Upper lobe of left lung (tissue), 4 donors: ENCODE measurements at regions not wholly inside any gene's neighbourhood (a gene's known extent, or its start where the extent isn't known, plus 50 kb on each side); places are given as distances from the start of the nearest gene placed in this dataset.

ENCODE experiments used
- EP300 ChIP-seq, 4 donors: sonication (generic); formaldehyde crosslinking; IDR thresholded peaks; one replicate each; pipeline ENCODE4 v1.5.1; 2017; ENCODE audit warnings: antibody characterized with exemption in 4 of 4, control low read depth in 2 of 4
- POLR2AphosphoS5 ChIP-seq, 2 donors: sonication (generic); formaldehyde crosslinking; IDR thresholded peaks; one replicate each; pipeline ENCODE4 v1.5.1; 2017; ENCODE audit warnings: antibody characterized with exemption in 2 of 2
- TF ChIP-seq, protein P1 (sequence below), 6 experiments: fragments of 450-650 bp in 4 of 6; fragments of 200-600 bp in 2 of 6; sonication (generic) in 2 of 6; IDR thresholded peaks; one replicate each; pipeline ENCODE4 v1.5.1; 2016 to 2019; ENCODE audit warnings: antibody characterized with exemption in 6 of 6

- TF ChIP-seq, protein P1, sequence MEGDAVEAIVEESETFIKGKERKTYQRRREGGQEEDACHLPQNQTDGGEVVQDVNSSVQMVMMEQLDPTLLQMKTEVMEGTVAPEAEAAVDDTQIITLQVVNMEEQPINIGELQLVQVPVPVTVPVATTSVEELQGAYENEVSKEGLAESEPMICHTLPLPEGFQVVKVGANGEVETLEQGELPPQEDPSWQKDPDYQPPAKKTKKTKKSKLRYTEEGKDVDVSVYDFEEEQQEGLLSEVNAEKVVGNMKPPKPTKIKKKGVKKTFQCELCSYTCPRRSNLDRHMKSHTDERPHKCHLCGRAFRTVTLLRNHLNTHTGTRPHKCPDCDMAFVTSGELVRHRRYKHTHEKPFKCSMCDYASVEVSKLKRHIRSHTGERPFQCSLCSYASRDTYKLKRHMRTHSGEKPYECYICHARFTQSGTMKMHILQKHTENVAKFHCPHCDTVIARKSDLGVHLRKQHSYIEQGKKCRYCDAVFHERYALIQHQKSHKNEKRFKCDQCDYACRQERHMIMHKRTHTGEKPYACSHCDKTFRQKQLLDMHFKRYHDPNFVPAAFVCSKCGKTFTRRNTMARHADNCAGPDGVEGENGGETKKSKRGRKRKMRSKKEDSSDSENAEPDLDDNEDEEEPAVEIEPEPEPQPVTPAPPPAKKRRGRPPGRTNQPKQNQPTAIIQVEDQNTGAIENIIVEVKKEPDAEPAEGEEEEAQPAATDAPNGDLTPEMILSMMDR (IDR thresholded peaks at IDR 0.05), result no peak
- no peak for TF ChIP-seq POLR2AphosphoS5 (IDR thresholded peaks at IDR 0.05)
- no peak for TF ChIP-seq EP300 (IDR thresholded peaks at IDR 0.05)
These were observed 289.1 kb upstream of the TMTC1 start for GRCh38 chr12:30072824-30073223.
